IgD-negative memory B cell (primary cell): ENCODE measurements at regions not wholly inside any gene's neighbourhood (a gene's known extent, or its start where the extent isn't known, plus 50 kb on each side); places are given as distances from the start of the nearest gene placed in this dataset.

ENCODE experiments used
- H3K27ac Mint-ChIP-seq, 3 donors: one replicate each; pipeline ENCODE4 v1.8.0; 2020 to 2022; ENCODE audit warnings: mild to moderate bottlenecking in 3 of 3, mixed read lengths in 3 of 3, moderate library complexity in 1 of 3
- H3K27me3 Mint-ChIP-seq: one replicate; pipeline ENCODE4 v1.8.0; 2021; ENCODE audit warnings: mixed read lengths
- H3K36me3 Mint-ChIP-seq: one replicate; pipeline ENCODE4 v1.8.0; 2020; ENCODE audit warnings: mild to moderate bottlenecking, mixed read lengths
- H3K4me1 Mint-ChIP-seq, 3 donors: one replicate each; pipeline ENCODE4 v1.8.0; 2020 to 2022; ENCODE audit warnings: mixed read lengths in 3 of 3, mild to moderate bottlenecking in 1 of 3
- H3K4me3 Mint-ChIP-seq, 4 donors: one replicate each; pipeline ENCODE4 v1.8.0; 2020 to 2022; ENCODE audit warnings: mild to moderate bottlenecking in 4 of 4, mixed read lengths in 4 of 4, moderate library complexity in 3 of 4
- H3K9me3 Mint-ChIP-seq, 3 donors: one replicate each; pipeline ENCODE4 v1.8.0; 2020 to 2021; ENCODE audit warnings: mixed read lengths in 3 of 3, mild to moderate bottlenecking in 1 of 3

GRCh38 chr11:109770323-109770722, 322.9 kb upstream of the ZC3H12C start:
- Mint-ChIP-seq H3K36me3 (no peaks in the 10 kb centered on the region), H3K4me3 (no peak overlapping the region), H3K27me3 (no peaks in the 10 kb centered on the region), H3K4me1 (no peaks in the 10 kb centered on the region), H3K9me3 (no peaks in the 10 kb centered on the region), H3K27ac (no peak overlapping the region)

DNA sequence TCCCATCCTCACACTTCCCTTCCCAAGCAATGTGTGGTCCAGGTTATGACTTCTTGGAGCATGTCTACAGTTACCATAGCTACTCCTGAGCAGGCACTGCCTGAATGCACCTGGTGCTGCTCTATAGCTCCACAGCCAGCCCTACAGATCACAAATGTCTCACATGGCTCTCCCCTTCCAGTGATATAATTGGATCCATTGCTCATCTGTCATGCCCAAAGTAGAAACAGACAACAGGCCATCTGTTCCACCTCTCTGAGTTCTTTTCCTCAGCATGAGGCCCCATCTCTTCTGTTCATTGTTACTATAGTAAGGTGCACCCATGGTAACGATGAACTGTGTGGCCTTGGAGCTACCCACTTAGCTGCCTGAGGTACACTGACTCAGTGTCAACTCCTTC, 320.3 kb upstream of the ZC3H12C start:
- Mint-ChIP-seq H3K4me3 (no peak overlapping the region), H3K27me3 (no peaks in the 10 kb centered on the region), H3K9me3 (no peaks in the 10 kb centered on the region), H3K36me3 (no peaks in the 10 kb centered on the region), H3K27ac (no peak overlapping the region), H3K4me1 (no peaks in the 10 kb centered on the region)

- no peaks in the 10 kb centered on the region for H3K9me3 Mint-ChIP-seq
Observed at GRCh38 chr11:109775686-109776085, 317.5 kb upstream of the ZC3H12C start.

DNA sequence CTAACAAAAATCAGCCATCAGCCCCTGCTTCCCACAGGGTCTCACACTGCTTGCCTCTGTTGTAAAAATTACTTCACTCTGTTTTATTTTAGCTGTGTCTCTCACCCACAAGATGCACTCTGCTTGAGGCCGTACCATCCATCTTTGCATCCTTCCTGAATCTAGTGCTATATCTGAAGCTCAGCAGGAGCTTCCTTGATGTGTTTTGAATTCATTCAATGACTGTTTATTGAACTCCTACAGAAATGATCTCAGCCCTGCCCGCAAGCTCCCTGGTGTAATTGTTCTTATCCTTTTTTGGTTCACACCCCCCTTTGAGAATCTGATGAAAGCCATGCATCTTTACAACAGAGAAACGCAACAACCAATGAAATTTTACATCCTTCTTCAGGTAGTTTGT, 310.2 kb upstream of the ZC3H12C start:
- H3K9me3 Mint-ChIP-seq, result no peaks in the 10 kb centered on the region
- H3K4me3 Mint-ChIP-seq, result no peak overlapping the region
- H3K27ac Mint-ChIP-seq, result no peak overlapping the region
- no peaks in the 10 kb centered on the region for H3K4me1 Mint-ChIP-seq
- peaks cover 2% of the 10 kb centered on the region for H3K27me3 Mint-ChIP-seq
- H3K36me3 Mint-ChIP-seq, result no peaks in the 10 kb centered on the region

More at GRCh38 chr11:109775686-109776085, 317.5 kb upstream of the ZC3H12C start:
- no peaks in the 10 kb centered on the region for H3K4me1 Mint-ChIP-seq
- H3K27ac Mint-ChIP-seq, result no peak overlapping the region
- H3K4me3 Mint-ChIP-seq, result no peak overlapping the region
- no peaks in the 10 kb centered on the region for H3K36me3 Mint-ChIP-seq
- peaks cover 2% of the 10 kb centered on the region for H3K27me3 Mint-ChIP-seq

- Mint-ChIP-seq H3K27ac (no peak overlapping the region), H3K9me3 (peaks cover 0 to 1% (median 0%) of the 10 kb centered on the region in 3 donors), H3K36me3 (no peaks in the 10 kb centered on the region), H3K4me3 (no peak overlapping the region), H3K4me1 (no peaks in the 10 kb centered on the region), H3K27me3 (peaks cover 2% of the 10 kb centered on the region)
Observed at GRCh38 chr11:109783840-109784239, 309.4 kb upstream of the ZC3H12C start.

- Mint-ChIP-seq H3K4me1 (no peaks in the 10 kb centered on the region), H3K27me3 (peaks cover 4% of the 10 kb centered on the region), H3K36me3 (no peaks in the 10 kb centered on the region), H3K4me3 (no peak overlapping the region), H3K27ac (no peak overlapping the region), H3K9me3 (peaks cover 0 to 3% (median 0%) of the 10 kb centered on the region in 3 donors)
Observed at GRCh38 chr11:109784536-109784935, 308.7 kb upstream of the ZC3H12C start.

GRCh38 chr11:109785198-109785597, 308.0 kb upstream of the ZC3H12C start:
- Mint-ChIP-seq H3K27me3 (peaks cover 4% of the 10 kb centered on the region), H3K36me3 (no peaks in the 10 kb centered on the region), H3K4me3 (no peak overlapping the region), H3K9me3 (peaks cover 0 to 3% (median 0%) of the 10 kb centered on the region in 3 donors), H3K4me1 (no peaks in the 10 kb centered on the region), H3K27ac (no peak overlapping the region)

DNA sequence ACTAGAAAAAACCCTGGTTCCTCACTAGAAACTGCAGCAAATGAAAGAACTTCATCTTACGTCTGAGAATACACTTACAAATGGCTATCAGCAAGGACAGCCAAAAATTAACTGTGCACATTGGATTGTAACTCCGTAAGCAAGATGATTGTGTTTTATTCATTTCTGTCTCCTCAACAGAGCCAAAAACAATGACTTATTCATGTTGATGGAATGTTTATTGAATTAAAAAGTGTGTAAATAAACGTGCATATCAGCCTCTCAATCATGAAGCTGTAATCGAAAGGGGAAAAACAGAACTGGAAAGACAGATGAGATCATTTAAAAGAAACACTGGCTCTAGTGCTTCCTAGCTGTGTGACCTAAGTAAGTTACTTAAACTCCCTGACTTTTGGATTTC, 307.5 kb upstream of the ZC3H12C start:
- H3K27ac Mint-ChIP-seq, result no peak overlapping the region
- no peaks in the 10 kb centered on the region for H3K4me1 Mint-ChIP-seq
- H3K27me3 Mint-ChIP-seq, result peaks cover 2% of the 10 kb centered on the region
- H3K36me3 Mint-ChIP-seq, result no peaks in the 10 kb centered on the region
- H3K9me3 Mint-ChIP-seq, result peaks cover 0 to 3% (median 0%) of the 10 kb centered on the region in 3 donors
- no peak overlapping the region for H3K4me3 Mint-ChIP-seq

DNA sequence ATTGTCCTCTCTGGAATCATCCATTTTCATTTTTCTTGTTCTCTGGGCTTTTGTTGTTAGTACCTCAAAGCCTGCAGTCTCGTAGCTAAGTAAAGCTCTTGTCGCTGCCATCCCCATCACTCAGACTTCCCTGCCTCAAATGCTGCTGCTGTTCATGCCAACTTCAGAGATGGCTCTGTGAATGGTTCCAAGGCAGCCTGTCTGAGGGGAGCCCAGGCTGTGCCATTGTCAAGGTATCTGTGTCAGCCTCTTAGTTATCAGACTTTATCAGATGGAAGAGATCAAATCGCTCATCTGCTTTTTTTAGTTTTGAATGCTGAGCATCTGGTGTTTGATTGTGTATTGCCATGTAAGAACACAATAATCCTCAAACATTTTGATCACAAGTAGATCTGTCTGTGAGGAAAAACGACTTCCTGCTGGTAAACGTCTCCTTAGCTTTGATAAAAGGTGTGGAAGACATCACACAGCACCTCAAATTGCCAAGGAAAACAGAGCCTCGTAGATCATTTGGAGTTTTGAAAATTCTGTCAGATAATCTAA, 304.2 kb upstream of the ZC3H12C start:
- Mint-ChIP-seq H3K9me3 (peaks cover 0 to 3% (median 0%) of the 10 kb centered on the region in 3 donors), H3K27ac (no peak overlapping the region), H3K4me3 (no peak overlapping the region), H3K4me1 (no peaks in the 10 kb centered on the region), H3K27me3 (peaks cover 2% of the 10 kb centered on the region), H3K36me3 (no peaks in the 10 kb centered on the region)

DNA sequence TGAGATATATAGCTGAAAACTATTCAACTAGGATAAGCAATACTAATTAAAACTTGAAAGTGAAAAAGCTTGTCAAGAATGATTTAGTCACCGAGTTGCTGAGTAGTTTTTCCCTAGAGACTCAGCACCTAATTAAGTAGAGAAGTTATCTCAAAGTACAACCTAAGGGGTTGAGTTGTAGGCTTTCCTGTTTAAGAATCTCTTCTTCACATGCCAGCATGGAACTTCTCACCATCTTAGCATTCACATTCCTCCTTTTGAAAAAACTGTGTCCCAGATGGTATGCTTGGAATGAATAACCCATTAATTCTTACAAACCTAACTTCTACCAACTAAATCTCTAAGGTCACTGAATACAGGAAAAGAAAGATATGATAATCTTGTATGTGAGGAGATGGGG, 303.3 kb upstream of the ZC3H12C start:
- Mint-ChIP-seq H3K27ac (no peak overlapping the region), H3K4me1 (no peaks in the 10 kb centered on the region), H3K36me3 (no peaks in the 10 kb centered on the region), H3K9me3 (peaks cover 0 to 3% (median 0%) of the 10 kb centered on the region in 3 donors), H3K27me3 (peaks cover 2% of the 10 kb centered on the region), H3K4me3 (no peak overlapping the region)

DNA sequence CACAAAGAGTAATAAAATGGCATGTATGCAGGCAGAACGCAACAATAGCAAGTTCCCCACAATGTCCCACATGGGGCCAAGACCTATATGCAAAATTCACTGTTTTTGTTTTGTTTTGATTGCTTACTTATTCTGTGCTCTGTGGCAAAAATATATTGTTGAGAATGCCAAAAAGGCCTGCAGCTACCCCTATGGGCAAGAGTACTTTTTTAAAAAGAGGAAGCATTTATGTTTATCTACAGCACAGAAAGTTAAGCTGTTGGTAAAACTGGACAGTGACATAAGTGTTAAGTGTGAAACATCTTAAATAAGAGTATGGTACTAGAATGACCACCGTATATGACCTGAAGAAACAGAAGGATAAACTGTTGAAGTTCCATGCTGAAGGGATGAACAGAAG, 301.9 kb upstream of the ZC3H12C start:
- H3K27ac Mint-ChIP-seq, result no peak overlapping the region
- H3K4me3 Mint-ChIP-seq, result no peak overlapping the region
- H3K9me3 Mint-ChIP-seq, result peaks cover 0 to 3% (median 0%) of the 10 kb centered on the region in 3 donors
- no peaks in the 10 kb centered on the region for H3K36me3 Mint-ChIP-seq
- H3K27me3 Mint-ChIP-seq, result peaks cover 2% of the 10 kb centered on the region
- H3K4me1 Mint-ChIP-seq, result no peaks in the 10 kb centered on the region

DNA sequence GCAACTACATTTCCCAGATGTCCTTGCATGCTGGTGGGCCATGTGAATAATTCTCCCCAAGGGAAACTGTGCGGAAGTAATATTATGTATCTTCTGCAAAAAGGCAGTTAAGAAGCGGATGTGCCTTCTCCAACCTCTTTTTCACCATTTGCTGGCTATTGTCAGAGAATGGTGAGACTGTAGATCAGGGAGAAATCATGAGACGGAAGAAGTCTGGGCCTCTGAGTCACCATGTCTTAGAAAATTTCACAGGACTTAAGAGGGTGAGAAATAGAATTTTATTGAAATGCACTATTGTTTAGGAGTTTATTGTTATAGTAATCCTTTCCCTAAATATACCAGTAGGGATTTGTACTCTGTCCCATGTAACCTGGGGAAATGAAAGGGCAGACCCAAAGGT, 298.7 kb upstream of the ZC3H12C start:
- no peaks in the 10 kb centered on the region for H3K9me3 Mint-ChIP-seq
- no peaks in the 10 kb centered on the region for H3K4me1 Mint-ChIP-seq
- no peak overlapping the region for H3K27ac Mint-ChIP-seq
- no peaks in the 10 kb centered on the region for H3K36me3 Mint-ChIP-seq
- H3K4me3 Mint-ChIP-seq, result no peak overlapping the region
- H3K27me3 Mint-ChIP-seq, result no peaks in the 10 kb centered on the region

DNA sequence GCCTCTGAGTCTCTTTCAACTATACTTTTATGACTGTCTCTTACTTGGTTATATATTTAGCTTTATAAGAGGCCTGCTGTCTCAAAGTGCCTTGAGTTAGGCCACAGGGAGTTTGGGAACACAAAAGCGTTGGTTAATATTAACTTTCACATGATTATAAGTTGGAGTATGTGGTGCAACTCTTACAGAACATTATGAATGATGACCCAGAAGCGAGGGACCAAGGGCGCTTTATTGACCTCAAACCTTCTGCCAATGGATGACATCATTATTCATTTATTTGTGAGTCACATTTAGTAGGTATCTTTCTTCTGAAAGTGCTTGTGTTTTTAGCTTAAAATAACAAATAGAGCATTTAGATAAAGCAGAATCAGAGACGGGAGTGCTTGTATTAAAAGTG, 298.0 kb upstream of the ZC3H12C start:
- no peaks in the 10 kb centered on the region for H3K4me1 Mint-ChIP-seq
- H3K27ac Mint-ChIP-seq, result no peak overlapping the region
- no peaks in the 10 kb centered on the region for H3K9me3 Mint-ChIP-seq
- H3K4me3 Mint-ChIP-seq, result no peak overlapping the region
- H3K36me3 Mint-ChIP-seq, result no peaks in the 10 kb centered on the region
- no peaks in the 10 kb centered on the region for H3K27me3 Mint-ChIP-seq

- Mint-ChIP-seq H3K4me3 (no peak overlapping the region), H3K9me3 (no peaks in the 10 kb centered on the region), H3K27ac (no peak overlapping the region), H3K4me1 (no peaks in the 10 kb centered on the region), H3K36me3 (no peaks in the 10 kb centered on the region), H3K27me3 (no peaks in the 10 kb centered on the region)
Observed at GRCh38 chr11:109796253-109796652, 296.9 kb upstream of the ZC3H12C start.

GRCh38 chr11:109798521-109798920, 294.7 kb upstream of the ZC3H12C start:
- Mint-ChIP-seq H3K9me3 (peaks cover 0 to 5% (median 0%) of the 10 kb centered on the region in 3 donors), H3K27me3 (no peaks in the 10 kb centered on the region), H3K27ac (no peak overlapping the region), H3K4me1 (no peaks in the 10 kb centered on the region), H3K4me3 (no peak overlapping the region), H3K36me3 (no peaks in the 10 kb centered on the region)

DNA sequence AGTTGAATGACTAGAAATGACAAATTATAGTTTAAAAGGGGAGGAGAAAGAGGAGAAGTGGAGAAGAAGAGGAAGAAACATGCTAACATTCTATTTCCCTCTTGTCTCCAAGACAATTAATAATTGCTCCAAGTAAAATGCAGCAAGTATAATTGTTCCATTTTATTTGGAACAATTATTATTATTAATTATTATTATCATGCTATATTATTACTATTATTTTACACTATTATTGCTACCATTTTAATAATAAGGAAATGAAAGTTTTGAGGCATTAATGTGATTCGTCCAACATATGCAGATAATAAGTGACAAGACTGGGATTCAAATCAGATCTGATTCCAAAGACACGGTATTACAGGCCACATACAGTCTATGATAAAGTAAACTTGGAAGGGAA, 293.6 kb upstream of the ZC3H12C start:
- H3K9me3 Mint-ChIP-seq, result peaks cover 0 to 5% (median 0%) of the 10 kb centered on the region in 3 donors
- H3K27me3 Mint-ChIP-seq, result no peaks in the 10 kb centered on the region
- no peaks in the 10 kb centered on the region for H3K36me3 Mint-ChIP-seq
- no peaks in the 10 kb centered on the region for H3K4me1 Mint-ChIP-seq
- no peak overlapping the region for H3K27ac Mint-ChIP-seq
- no peak overlapping the region for H3K4me3 Mint-ChIP-seq

DNA sequence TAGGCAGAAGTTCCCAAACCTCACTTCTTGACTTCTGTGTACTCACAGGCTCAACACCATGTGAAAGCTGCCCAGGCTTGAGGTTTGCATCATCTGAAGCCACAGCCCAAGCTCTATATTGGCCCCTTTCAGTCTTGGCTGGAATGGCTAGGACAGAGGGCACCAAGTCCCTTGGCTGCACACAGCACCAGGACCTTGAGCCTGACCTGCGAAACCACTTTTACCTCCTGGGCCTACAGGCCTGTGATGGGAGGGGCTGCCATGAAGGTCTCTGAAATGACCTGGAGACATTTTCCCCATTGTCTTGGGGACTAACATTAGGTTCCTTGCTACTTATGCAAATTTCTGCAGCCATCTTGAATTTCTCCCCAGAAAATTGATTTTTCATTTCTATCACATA, 288.3 kb upstream of the ZC3H12C start:
- Mint-ChIP-seq H3K4me1 (no peaks in the 10 kb centered on the region), H3K9me3 (peaks cover 0 to 11% (median 2%) of the 10 kb centered on the region in 3 donors), H3K36me3 (no peaks in the 10 kb centered on the region), H3K4me3 (no peak overlapping the region), H3K27ac (no peak overlapping the region), H3K27me3 (no peaks in the 10 kb centered on the region)
